ENCODE measurements at regions not wholly inside any gene's neighbourhood (a gene's known extent, or its start where the extent isn't known, plus 50 kb on each side); places are given as distances from the start of the nearest gene placed in this dataset.

GRCh38 chr3:182651461-182651860 lies 141.8 kb upstream of the ATP11B start:
- TF ChIP-seq CTCF (IDR thresholded peaks at IDR 0.05; ENCODE audit: insufficient read depth, low read depth, low read length) = no peak
- TF ChIP-seq EZH2 (IDR thresholded peaks at IDR 0.05; ENCODE audit: insufficient read depth, low read length) = no peak

Data from astrocyte (in vitro differentiated cells and primary cell).